Heart right ventricle (tissue), 16 donors: ENCODE measurements at regions not wholly inside any gene's neighbourhood (a gene's known extent, or its start where the extent isn't known, plus 50 kb on each side); places are given as distances from the start of the nearest gene placed in this dataset.
"Not testable (repeated sequence)": the region's sequence is repeated elsewhere in the genome, so short reads cannot be mapped to it uniquely, and the experiment has no call there.

Source experiments
- ATAC-seq, 8 donors: fragments of 200-7000 bp; cut with Tn5 transposase; one replicate each; pipeline ENCODE4 v1.9.1; 2020; ENCODE audit warnings: mild to moderate bottlenecking in 8 of 8, moderate library complexity in 8 of 8, moderate number of reproducible peaks in 1 of 8
- DNase-seq, 2 donors: peaks; one replicate each; pipeline ENCODE4 v3.0.0-alpha.2; 2020
- H3K27ac ChIP-seq, 10 donors: fragments of 200-600 bp; sonication (generic) in 2 of 10; one replicate each; pipeline versions ENCODE4 v1.5.0 to v1.8.0; 2020 to 2022; ENCODE audit warnings: mild to moderate bottlenecking in 3 of 10
- H3K27me3 ChIP-seq, 7 donors: fragments of 200-600 bp; one replicate each; pipeline ENCODE4 v1.8.0; 2021 to 2022; ENCODE audit warnings: mild to moderate bottlenecking in 2 of 7
- H3K36me3 ChIP-seq, 9 donors: fragments of 200-600 bp; sonication (generic) in 1 of 9; one replicate each; pipeline versions ENCODE4 v1.5.0 to v1.8.0; 2020 to 2022; ENCODE audit warnings: mild to moderate bottlenecking in 2 of 9
- H3K4me1 ChIP-seq, 9 donors: fragments of 200-600 bp; sonication (generic) in 1 of 9; one replicate each; pipeline versions ENCODE4 v1.5.0 to v1.8.0; 2020 to 2022; ENCODE audit warnings: mild to moderate bottlenecking in 4 of 9
- H3K4me3 ChIP-seq, 10 donors: fragments of 200-600 bp; sonication (generic) in 2 of 10; one replicate each; pipeline versions ENCODE4 v1.5.0 to v1.8.0; 2020 to 2022; ENCODE audit warnings: mild to moderate bottlenecking in 7 of 10, moderate library complexity in 2 of 10
- H3K9me3 ChIP-seq, 11 donors: fragments of 200-600 bp in 10 of 11; sonication (generic) in 2 of 11; one replicate each; pipeline versions ENCODE4 v1.5.0 to v1.8.0; 2013 to 2022; ENCODE audit warnings: mild to moderate bottlenecking in 2 of 11, control low read depth in 1 of 11, moderate library complexity in 1 of 11
- CTCF ChIP-seq, 9 donors: fragments of 200-600 bp; sonication (generic) in 2 of 9; IDR thresholded peaks; one replicate each; pipeline versions ENCODE4 v1.5.0 to v1.8.0; 2021 to 2022; ENCODE audit warnings: antibody characterized with exemption in 9 of 9, mild to moderate bottlenecking in 5 of 9, moderate library complexity in 1 of 9
- WGBS, 2 donors: extraction: QIAGEN DNeasy Blood & Tissue Kit; methylation state at CpG; one replicate each; pipeline ENCODE4 v1.1.7; 2013; ENCODE audit warnings: inconsistent platforms in 1 of 2; 5-methylcytosine and 5-hydroxymethylcytosine counted together
- intact Hi-C, 10 donors: fragments of 100-400 bp; cut with DNase I; formaldehyde crosslinking; loops; one replicate each; pipeline versions ENCODE4 v1.11.1 to v1.14.2; 2022
- donor health status: Arrhythmogenic right ventricular cardiomyopathy.
- donor health status: ischemic (EF 13 %, LVEDD 7.1; RV severe dilation, severe dysfunction).
- donor health status: healthy with polysubstance abuse.
- donor health status: DM: no; HTN: yes; CAD: no.
- donor health status: DM: no; HTN: no; CAD: no.
- donor health status: ischemic (EF 25% LVEDD 6.9; RV normal size, moderate dysfunction).
- donor health status: ischemic (EF 25% LVEDD 5.7; RV mildly dilated, moderate dysfunction).
- donor health status: healthy.
- donor health status: DM: yes; HTN: yes; CAD: no.
- donor health status: Ischemic cardiomyopathy.
- donor health status: ischemic (EF 35%, LVEDD 5.7; RV mildly dilated, moderate dysfunction).
- donor health status: nonischemic (EF 11% LVEDD 7.7; RV severe dilation, severe dysfunction).
- donor health status: DM: yes; HTN: yes; CAD: no.
- donor health status: PGD.
- donor health status: ischemic (EF 29% LVEDD 5.4; RV normal size, mild dysfunction).
- donor health status: nonischemic (EF 23%, LVEDD 6.1; RV moderate dilation, normal function).

- no peaks in the 10 kb centered on the region for H3K27me3 ChIP-seq
- ATAC-seq (no peak), DNase-seq (no peak)
- no peaks in the 10 kb centered on the region for H3K36me3 ChIP-seq
- no peak overlapping the region for H3K27ac ChIP-seq
- 74 to 75% methylated on average over 6 of the region's 6 CpGs for WGBS, 2 donors
- no peaks in the 10 kb centered on the region for H3K4me1 ChIP-seq
- intact Hi-C loops: no loop called here
- TF ChIP-seq CTCF (IDR thresholded peaks at IDR 0.05): no peak
- no peak overlapping the region for H3K4me3 ChIP-seq
- H3K9me3 ChIP-seq: peaks cover 0 to 14% (median 0%) of the 10 kb centered on the region in 11 donors
These were observed 102.1 kb upstream of the NBPF4 start for GRCh38 chr1:108345776-108346531.

GRCh38 chr1:108357802-108358201 lies 92.3 kb upstream of the NBPF6 start:
- intact Hi-C loops: no loop called here
- H3K27me3 ChIP-seq: no peaks in the 10 kb centered on the region
- H3K4me3 ChIP-seq: no peak overlapping the region
- WGBS, 2 donors: 41 to 61% methylated on average over 2 of the region's 2 CpGs
- H3K27ac ChIP-seq: no peak overlapping the region
- ATAC-seq (no peak), DNase-seq (no peak)
- H3K36me3 ChIP-seq: no peaks in the 10 kb centered on the region
- peaks cover 0 to 7% (median 0%) of the 10 kb centered on the region in 11 donors for H3K9me3 ChIP-seq
- no peak for TF ChIP-seq CTCF (IDR thresholded peaks at IDR 0.05)
- no peaks in the 10 kb centered on the region for H3K4me1 ChIP-seq

GRCh38 chr1:108380059-108380832 lies 69.9 kb upstream of the NBPF6 start:
- intact Hi-C loops, H3K4me1 ChIP-seq, H3K9me3 ChIP-seq, H3K27ac ChIP-seq, H3K36me3 ChIP-seq, H3K4me3 ChIP-seq, H3K27me3 ChIP-seq, DNase-seq: not testable (repeated sequence)
- WGBS, 2 donors: no CpG with 5 or more reads among the region's 3 CpGs
- ATAC-seq: peak in 5 of 8 donors; percentile 25 to 55 (median 49)
